Smooth muscle cell (in vitro differentiated cells): ENCODE measurements at regions not wholly inside any gene's neighbourhood (a gene's known extent, or its start where the extent isn't known, plus 50 kb on each side); places are given as distances from the start of the nearest gene placed in this dataset.

Experiments used
- DNase-seq: peaks from one replicate; lab custom pipeline; 2025; ENCODE audit not compliant: unreplicated experiment; lab: John Stamatoyannopoulos, UW
- H2AFZ ChIP-seq: fragments of 200-600 bp; sonication (generic); 2 replicates; pipeline ENCODE4 v1.6.0; 2016; ENCODE audit warnings: antibody characterized with exemption, low read depth, mild to moderate bottlenecking
- H3F3A ChIP-seq: fragments of 200-600 bp; sonication (generic); 2 replicates; pipeline ENCODE4 v1.6.0; 2017; ENCODE audit warnings: antibody characterized with exemption, low read depth
- H3K27ac ChIP-seq: fragments of 200-600 bp; sonication (generic); 2 replicates; pipeline ENCODE4 v1.5.1; 2016; ENCODE audit warnings: low read depth, mild to moderate bottlenecking
- H3K27me3 ChIP-seq: fragments of 200-600 bp; sonication (generic); 2 replicates; pipeline ENCODE4 v1.6.1; 2016; ENCODE audit warnings: low read depth, mild to moderate bottlenecking
- H3K36me3 ChIP-seq: fragments of 200-600 bp; sonication (generic); 2 replicates; pipeline ENCODE4 v1.5.1; 2016; ENCODE audit warnings: low read depth
- H3K4me1 ChIP-seq: fragments of 200-600 bp; sonication (generic); 2 replicates; pipeline ENCODE4 v1.5.1; 2016; ENCODE audit warnings: low read depth
- H3K4me2 ChIP-seq: fragments of 200-600 bp; sonication (generic); 2 replicates; pipeline ENCODE4 v1.6.0; 2016; ENCODE audit warnings: mild to moderate bottlenecking
- H3K4me3 ChIP-seq: fragments of 200-600 bp; sonication (generic); 2 replicates; pipeline ENCODE4 v1.5.1; 2016; ENCODE audit warnings: mild to moderate bottlenecking
- H3K79me2 ChIP-seq: fragments of 200-600 bp; sonication (generic); 2 replicates; pipeline ENCODE4 v1.6.0; 2016; ENCODE audit warnings: low read depth, mild to moderate bottlenecking
- H3K9ac ChIP-seq: fragments of 200-600 bp; sonication (generic); 2 replicates; pipeline ENCODE4 v1.6.0; 2016; ENCODE audit warnings: low read depth
- H3K9me3 ChIP-seq: fragments of 200-600 bp; sonication (generic); replicated peaks from 2 replicates; pipeline ENCODE4 v1.5.1; 2016; ENCODE audit warnings: low read depth
- H4K20me1 ChIP-seq: fragments of 200-600 bp; sonication (generic); 2 replicates; pipeline ENCODE4 v1.6.0; 2016; ENCODE audit warnings: low read depth
- WGBS: methylation state at CpG from one replicate; pipeline ENCODE4 v1.1.7; 2016; ENCODE audit warnings: low lambda C conversion rate; 5-methylcytosine and 5-hydroxymethylcytosine counted together
- TF ChIP-seq, protein P1 (sequence below): fragments of 200-600 bp; sonication (generic); IDR thresholded peaks from 2 replicates; pipeline ENCODE4 v1.5.1; 2017; ENCODE audit warnings: borderline replicate concordance, mild to moderate bottlenecking, antibody characterized with exemption; ENCODE audit not compliant: insufficient read depth, poor library complexity, severe bottlenecking

DNA sequence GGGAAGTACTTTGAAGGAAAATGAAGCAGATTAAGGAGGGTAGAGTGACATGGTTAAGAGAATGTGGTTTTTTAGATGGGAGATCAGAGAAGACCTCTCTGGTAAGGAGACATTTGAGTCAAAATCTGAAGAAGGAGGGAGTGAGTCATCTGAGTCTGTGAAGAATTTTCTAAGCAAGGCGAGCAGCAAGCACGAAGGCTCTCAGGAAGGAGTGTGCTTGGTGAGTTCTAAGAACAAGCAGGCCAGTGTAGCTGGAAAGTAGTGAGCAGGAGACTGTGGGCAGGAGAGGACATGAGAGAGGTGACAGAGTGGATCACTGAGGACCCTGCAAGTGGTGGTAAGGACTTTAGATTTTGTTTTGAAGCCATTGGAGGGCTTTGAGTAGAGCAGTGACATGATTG, 76.3 kb upstream of the FUT8 start:
- H3K4me2 ChIP-seq: peak overlapping the region; percentile 71
- H3K27ac ChIP-seq: peak overlapping the region; percentile 75
- H3K9me3 ChIP-seq: no peaks in the 10 kb centered on the region
- H3K9ac ChIP-seq: no peak overlapping the region
- no peak overlapping the region for H3K4me3 ChIP-seq
- WGBS: 2% methylated on average over 2 of the region's 2 CpGs
- H2AFZ ChIP-seq: no peak overlapping the region
- TF ChIP-seq, protein P1, sequence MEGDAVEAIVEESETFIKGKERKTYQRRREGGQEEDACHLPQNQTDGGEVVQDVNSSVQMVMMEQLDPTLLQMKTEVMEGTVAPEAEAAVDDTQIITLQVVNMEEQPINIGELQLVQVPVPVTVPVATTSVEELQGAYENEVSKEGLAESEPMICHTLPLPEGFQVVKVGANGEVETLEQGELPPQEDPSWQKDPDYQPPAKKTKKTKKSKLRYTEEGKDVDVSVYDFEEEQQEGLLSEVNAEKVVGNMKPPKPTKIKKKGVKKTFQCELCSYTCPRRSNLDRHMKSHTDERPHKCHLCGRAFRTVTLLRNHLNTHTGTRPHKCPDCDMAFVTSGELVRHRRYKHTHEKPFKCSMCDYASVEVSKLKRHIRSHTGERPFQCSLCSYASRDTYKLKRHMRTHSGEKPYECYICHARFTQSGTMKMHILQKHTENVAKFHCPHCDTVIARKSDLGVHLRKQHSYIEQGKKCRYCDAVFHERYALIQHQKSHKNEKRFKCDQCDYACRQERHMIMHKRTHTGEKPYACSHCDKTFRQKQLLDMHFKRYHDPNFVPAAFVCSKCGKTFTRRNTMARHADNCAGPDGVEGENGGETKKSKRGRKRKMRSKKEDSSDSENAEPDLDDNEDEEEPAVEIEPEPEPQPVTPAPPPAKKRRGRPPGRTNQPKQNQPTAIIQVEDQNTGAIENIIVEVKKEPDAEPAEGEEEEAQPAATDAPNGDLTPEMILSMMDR: no peak
- peaks cover 20% of the 10 kb centered on the region for H3K4me1 ChIP-seq
- DNase-seq: no peak
- no peaks in the 10 kb centered on the region for H4K20me1 ChIP-seq
- H3K79me2 ChIP-seq: no peaks in the 10 kb centered on the region
- peaks cover 9% of the 10 kb centered on the region for H3F3A ChIP-seq
- H3K36me3 ChIP-seq: no peaks in the 10 kb centered on the region
- H3K27me3 ChIP-seq: no peaks in the 10 kb centered on the region

DNA sequence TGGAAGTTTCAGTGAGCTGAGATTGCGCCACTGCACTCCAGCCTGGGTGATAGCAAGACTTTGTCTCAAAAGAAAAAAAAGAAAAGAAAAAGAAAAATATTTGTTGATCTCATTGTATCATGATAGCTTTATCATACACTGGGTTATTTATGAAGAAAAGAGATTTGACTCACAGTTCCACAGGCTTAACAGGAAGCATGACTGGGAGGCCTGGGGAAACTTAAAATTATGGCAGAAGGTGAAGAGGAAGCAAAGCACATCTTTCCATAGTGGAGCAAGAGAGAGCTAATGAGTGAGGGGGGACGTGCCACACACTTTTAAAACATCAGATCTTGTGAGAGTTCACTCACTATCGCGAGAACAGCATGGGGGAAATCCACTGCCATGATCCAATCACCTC, 72.7 kb upstream of the FUT8 start:
- no peak overlapping the region for H3K9ac ChIP-seq
- no peak overlapping the region for H3K4me3 ChIP-seq
- DNase-seq: no peak
- TF ChIP-seq, protein P1: no peak
- no peaks in the 10 kb centered on the region for H4K20me1 ChIP-seq
- H3K27me3 ChIP-seq: no peaks in the 10 kb centered on the region
- H3K4me2 ChIP-seq: no peak overlapping the region
- H3F3A ChIP-seq: peaks cover 9% of the 10 kb centered on the region
- no peak overlapping the region for H3K27ac ChIP-seq
- H3K79me2 ChIP-seq: no peaks in the 10 kb centered on the region
- no peaks in the 10 kb centered on the region for H3K9me3 ChIP-seq
- H2AFZ ChIP-seq: no peak overlapping the region
- 96% methylated on average over 4 of the region's 4 CpGs for WGBS
- peaks cover 12% of the 10 kb centered on the region for H3K4me1 ChIP-seq
- H3K36me3 ChIP-seq: no peaks in the 10 kb centered on the region

DNA sequence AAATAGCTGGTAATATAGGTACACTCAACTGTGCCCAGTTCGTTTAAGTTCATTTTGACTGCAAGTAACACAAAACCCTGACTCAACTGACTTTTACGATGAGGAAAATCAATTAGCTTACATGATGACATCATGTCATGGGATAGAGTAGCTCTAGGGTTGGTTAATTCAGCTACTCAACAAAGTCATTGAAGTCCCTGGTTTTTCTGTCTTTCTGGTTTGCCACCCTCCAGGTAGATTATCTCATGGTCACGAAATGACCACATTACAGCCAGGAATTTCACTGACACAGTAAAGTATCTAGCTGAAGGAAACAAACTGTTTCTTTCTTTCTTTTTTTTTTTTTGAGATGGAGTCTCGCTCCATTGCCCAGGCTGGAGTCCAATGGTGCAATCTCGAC, 68.5 kb upstream of the FUT8 start:
- Histone ChIP-seq H3K27ac (no peak overlapping the region), H3K36me3 (no peaks in the 10 kb centered on the region), H3K27me3 (no peaks in the 10 kb centered on the region), H3K9me3 (no peaks in the 10 kb centered on the region), H3K9ac (no peak overlapping the region), H3K79me2 (no peaks in the 10 kb centered on the region), H3F3A (no peaks in the 10 kb centered on the region), H3K4me2 (no peak overlapping the region), H4K20me1 (no peaks in the 10 kb centered on the region), H3K4me3 (no peak overlapping the region), H3K4me1 (no peaks in the 10 kb centered on the region), H2AFZ (no peak overlapping the region)
- no peak for DNase-seq
- 69% methylated on average over 5 of the region's 5 CpGs for WGBS
- TF ChIP-seq, protein P1: no peak

DNA sequence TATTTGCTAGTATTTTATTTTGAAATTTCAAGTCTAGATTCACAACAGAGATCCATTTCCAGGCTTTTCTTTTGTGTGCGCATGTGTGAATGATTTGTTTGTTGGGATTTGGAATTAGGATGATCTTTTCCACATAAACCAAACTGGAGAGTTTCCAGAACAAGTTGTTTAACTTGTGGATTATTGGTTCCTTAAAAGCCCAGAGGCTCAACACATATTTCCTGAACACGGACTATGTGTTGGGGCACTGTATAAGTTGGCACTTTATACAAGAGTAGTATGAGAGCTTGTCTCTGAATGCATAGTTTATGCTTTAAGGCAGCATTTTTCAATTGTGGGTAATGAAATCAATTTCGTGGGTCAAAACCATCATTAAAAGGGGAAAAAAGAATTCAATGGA, 67.3 kb upstream of the FUT8 start:
- Histone ChIP-seq H3K4me3 (no peak overlapping the region), H3K9me3 (no peaks in the 10 kb centered on the region), H3K4me1 (no peaks in the 10 kb centered on the region), H2AFZ (peak overlapping the region; percentile 6), H4K20me1 (no peaks in the 10 kb centered on the region), H3K36me3 (no peaks in the 10 kb centered on the region), H3F3A (no peaks in the 10 kb centered on the region), H3K9ac (no peak overlapping the region), H3K27ac (no peak overlapping the region), H3K79me2 (no peaks in the 10 kb centered on the region), H3K27me3 (no peaks in the 10 kb centered on the region), H3K4me2 (no peak overlapping the region)
- no peak for DNase-seq
- TF ChIP-seq, protein P1: no peak
- WGBS: 64% methylated on average over 3 of the region's 3 CpGs
